SK-N-SH treated with all-trans-retinoic acid at 6 μM for 48 hours (cell line): ENCODE measurements at regions not wholly inside any gene's neighbourhood (a gene's known extent, or its start where the extent isn't known, plus 50 kb on each side); places are given as distances from the start of the nearest gene placed in this dataset.

Experiments
- TCF4 ChIP-seq: fragments of 250-450 bp; sonication (Bioruptor Pico); IDR thresholded peaks from 2 replicates; pipeline ENCODE4 v1.8.0; 2021; ENCODE audit warnings: mild to moderate bottlenecking, moderate library complexity, borderline replicate concordance
- TF ChIP-seq, protein P1 (sequence below): fragments of 250-450 bp; sonication (Bioruptor Pico); IDR thresholded peaks from 2 replicates; pipeline ENCODE4 v1.8.0; 2020; ENCODE audit warnings: mild to moderate bottlenecking, moderate library complexity, borderline replicate concordance
- TF ChIP-seq, protein P2 (sequence below): fragments of 250-450 bp; sonication (Bioruptor Pico); IDR thresholded peaks from 2 replicates; pipeline ENCODE4 v1.5.0; 2020; ENCODE audit warnings: mild to moderate bottlenecking, moderate library complexity

DNA sequence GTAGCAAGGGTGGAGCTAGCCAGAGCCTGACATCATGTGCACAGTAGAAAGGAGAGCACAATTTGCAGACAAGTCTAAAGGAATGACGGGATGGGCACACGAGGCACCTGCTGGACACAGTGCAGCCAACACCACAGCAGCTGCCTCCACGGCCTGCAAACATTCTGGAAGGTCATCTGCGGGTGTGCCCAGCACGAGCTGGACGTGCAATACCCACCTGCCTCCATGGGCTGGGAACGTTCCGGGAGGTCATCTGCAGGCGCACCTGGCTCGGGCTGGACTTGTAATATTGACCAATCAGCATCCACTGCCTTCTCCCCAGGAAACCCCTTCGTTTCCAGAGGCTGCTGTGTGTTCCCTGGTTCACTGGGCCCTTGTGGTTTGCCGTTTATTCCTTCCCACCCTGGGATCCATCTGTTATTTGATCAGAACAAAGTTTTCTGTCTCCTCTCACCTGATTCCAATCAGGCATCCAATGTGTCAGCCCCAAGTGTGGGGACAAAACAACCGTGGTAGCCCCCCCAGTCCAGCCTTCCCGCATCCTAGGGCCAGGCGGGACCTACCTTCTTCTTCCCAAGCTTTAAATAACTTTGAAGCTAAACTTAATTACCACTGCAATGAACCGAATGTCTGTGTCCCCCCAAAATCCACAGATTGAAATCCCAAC is 243.4 kb upstream of the PPP2R2D start:
- TF ChIP-seq TCF4: no peak
- TF ChIP-seq, protein P1, sequence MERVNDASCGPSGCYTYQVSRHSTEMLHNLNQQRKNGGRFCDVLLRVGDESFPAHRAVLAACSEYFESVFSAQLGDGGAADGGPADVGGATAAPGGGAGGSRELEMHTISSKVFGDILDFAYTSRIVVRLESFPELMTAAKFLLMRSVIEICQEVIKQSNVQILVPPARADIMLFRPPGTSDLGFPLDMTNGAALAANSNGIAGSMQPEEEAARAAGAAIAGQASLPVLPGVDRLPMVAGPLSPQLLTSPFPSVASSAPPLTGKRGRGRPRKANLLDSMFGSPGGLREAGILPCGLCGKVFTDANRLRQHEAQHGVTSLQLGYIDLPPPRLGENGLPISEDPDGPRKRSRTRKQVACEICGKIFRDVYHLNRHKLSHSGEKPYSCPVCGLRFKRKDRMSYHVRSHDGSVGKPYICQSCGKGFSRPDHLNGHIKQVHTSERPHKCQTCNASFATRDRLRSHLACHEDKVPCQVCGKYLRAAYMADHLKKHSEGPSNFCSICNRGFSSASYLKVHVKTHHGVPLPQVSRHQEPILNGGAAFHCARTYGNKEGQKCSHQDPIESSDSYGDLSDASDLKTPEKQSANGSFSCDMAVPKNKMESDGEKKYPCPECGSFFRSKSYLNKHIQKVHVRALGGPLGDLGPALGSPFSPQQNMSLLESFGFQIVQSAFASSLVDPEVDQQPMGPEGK (CRISPR knock-in tag): no peak
- TF ChIP-seq, protein P2, sequence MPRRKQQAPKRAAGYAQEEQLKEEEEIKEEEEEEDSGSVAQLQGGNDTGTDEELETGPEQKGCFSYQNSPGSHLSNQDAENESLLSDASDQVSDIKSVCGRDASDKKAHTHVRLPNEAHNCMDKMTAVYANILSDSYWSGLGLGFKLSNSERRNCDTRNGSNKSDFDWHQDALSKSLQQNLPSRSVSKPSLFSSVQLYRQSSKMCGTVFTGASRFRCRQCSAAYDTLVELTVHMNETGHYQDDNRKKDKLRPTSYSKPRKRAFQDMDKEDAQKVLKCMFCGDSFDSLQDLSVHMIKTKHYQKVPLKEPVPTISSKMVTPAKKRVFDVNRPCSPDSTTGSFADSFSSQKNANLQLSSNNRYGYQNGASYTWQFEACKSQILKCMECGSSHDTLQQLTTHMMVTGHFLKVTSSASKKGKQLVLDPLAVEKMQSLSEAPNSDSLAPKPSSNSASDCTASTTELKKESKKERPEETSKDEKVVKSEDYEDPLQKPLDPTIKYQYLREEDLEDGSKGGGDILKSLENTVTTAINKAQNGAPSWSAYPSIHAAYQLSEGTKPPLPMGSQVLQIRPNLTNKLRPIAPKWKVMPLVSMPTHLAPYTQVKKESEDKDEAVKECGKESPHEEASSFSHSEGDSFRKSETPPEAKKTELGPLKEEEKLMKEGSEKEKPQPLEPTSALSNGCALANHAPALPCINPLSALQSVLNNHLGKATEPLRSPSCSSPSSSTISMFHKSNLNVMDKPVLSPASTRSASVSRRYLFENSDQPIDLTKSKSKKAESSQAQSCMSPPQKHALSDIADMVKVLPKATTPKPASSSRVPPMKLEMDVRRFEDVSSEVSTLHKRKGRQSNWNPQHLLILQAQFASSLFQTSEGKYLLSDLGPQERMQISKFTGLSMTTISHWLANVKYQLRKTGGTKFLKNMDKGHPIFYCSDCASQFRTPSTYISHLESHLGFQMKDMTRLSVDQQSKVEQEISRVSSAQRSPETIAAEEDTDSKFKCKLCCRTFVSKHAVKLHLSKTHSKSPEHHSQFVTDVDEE (CRISPR knock-in tag): no peak
